HL-60 (cell line): ENCODE measurements at regions not wholly inside any gene's neighbourhood (a gene's known extent, or its start where the extent isn't known, plus 50 kb on each side); places are given as distances from the start of the nearest gene placed in this dataset.

Source experiments
- CTCF ChIP-seq: IDR thresholded peaks from one replicate; pipeline ENCODE4 v1.5.1; 2011; ENCODE audit warnings: low read length, control low read depth, inconsistent platforms; ENCODE audit not compliant: insufficient read depth
- SPI1 ChIP-seq: IDR thresholded peaks from 2 replicates; pipeline ENCODE4 v1.6.1; 2012; ENCODE audit warnings: low read depth, mild to moderate bottlenecking, borderline replicate concordance

- TF ChIP-seq SPI1 (no peak), CTCF (no peak)
Observed at GRCh38 chr17:17426184-17426583, 50.6 kb upstream of the MED9 start.
